ENCODE measurements at regions not wholly inside any gene's neighbourhood (a gene's known extent, or its start where the extent isn't known, plus 50 kb on each side); places are given as distances from the start of the nearest gene placed in this dataset.
"Not testable (repeated sequence)": the region's sequence is repeated elsewhere in the genome, so short reads cannot be mapped to it uniquely, and the experiment has no call there.

GRCh38 chrX:36867143-36867542, 141.0 kb upstream of the FAM47C start:
- Histone ChIP-seq H3K4me1 (ENCODE audit: control insufficient read depth, insufficient read depth, low read length) (no peaks in the 10 kb centered on the region), H3K36me3 (ENCODE audit: control insufficient read depth, insufficient read depth, low read length) (no peaks in the 10 kb centered on the region), H3K27me3 (ENCODE audit: control insufficient read depth, insufficient read depth, low read length) (no peaks in the 10 kb centered on the region), H3K9me3 (ENCODE audit: control insufficient read depth, insufficient read depth, low read length) (no peaks in the 10 kb centered on the region), H3K4me3 (ENCODE audit: low read depth, low read length) (no peak overlapping the region), H3K9ac (ENCODE audit: low read depth, low read length) (no peak overlapping the region)

- H3K9ac ChIP-seq (ENCODE audit: low read depth, low read length): no peak overlapping the region
- H3K9me3 ChIP-seq (ENCODE audit: control insufficient read depth, insufficient read depth, low read length): no peaks in the 10 kb centered on the region
- H3K4me1 ChIP-seq (ENCODE audit: control insufficient read depth, insufficient read depth, low read length): no peaks in the 10 kb centered on the region
- H3K4me3 ChIP-seq (ENCODE audit: low read depth, low read length): no peak overlapping the region
- no peaks in the 10 kb centered on the region for H3K27me3 ChIP-seq (ENCODE audit: control insufficient read depth, insufficient read depth, low read length)
- H3K36me3 ChIP-seq (ENCODE audit: control insufficient read depth, insufficient read depth, low read length): no peaks in the 10 kb centered on the region
These were observed 139.6 kb upstream of the FAM47C start for GRCh38 chrX:36868592-36868991.

GRCh38 chrX:36869457-36869856, 138.7 kb upstream of the FAM47C start:
- Histone ChIP-seq H3K36me3 (ENCODE audit: control insufficient read depth, insufficient read depth, low read length) (no peaks in the 10 kb centered on the region), H3K27me3 (ENCODE audit: control insufficient read depth, insufficient read depth, low read length) (no peaks in the 10 kb centered on the region), H3K4me1 (ENCODE audit: control insufficient read depth, insufficient read depth, low read length) (no peaks in the 10 kb centered on the region), H3K9ac (ENCODE audit: low read depth, low read length) (no peak overlapping the region), H3K4me3 (ENCODE audit: low read depth, low read length) (no peak overlapping the region), H3K9me3 (ENCODE audit: control insufficient read depth, insufficient read depth, low read length) (no peaks in the 10 kb centered on the region)

- Histone ChIP-seq H3K4me3 (ENCODE audit: low read depth, low read length) (no peak overlapping the region), H3K9me3 (ENCODE audit: control insufficient read depth, insufficient read depth, low read length) (no peaks in the 10 kb centered on the region), H3K27me3 (ENCODE audit: control insufficient read depth, insufficient read depth, low read length) (no peaks in the 10 kb centered on the region), H3K4me1 (ENCODE audit: control insufficient read depth, insufficient read depth, low read length) (no peaks in the 10 kb centered on the region), H3K36me3 (ENCODE audit: control insufficient read depth, insufficient read depth, low read length) (no peaks in the 10 kb centered on the region), H3K9ac (ENCODE audit: low read depth, low read length) (no peak overlapping the region)
These were observed 110.5 kb upstream of the FAM47C start for GRCh38 chrX:36897690-36898089.

- no peaks in the 10 kb centered on the region for H3K9me3 ChIP-seq (ENCODE audit: control insufficient read depth, insufficient read depth, low read length)
- H3K9ac ChIP-seq (ENCODE audit: low read depth, low read length): no peak overlapping the region
- no peaks in the 10 kb centered on the region for H3K4me1 ChIP-seq (ENCODE audit: control insufficient read depth, insufficient read depth, low read length)
- H3K4me3 ChIP-seq (ENCODE audit: low read depth, low read length): no peak overlapping the region
- no peaks in the 10 kb centered on the region for H3K27me3 ChIP-seq (ENCODE audit: control insufficient read depth, insufficient read depth, low read length)
- H3K36me3 ChIP-seq (ENCODE audit: control insufficient read depth, insufficient read depth, low read length): no peaks in the 10 kb centered on the region
These were observed 109.9 kb upstream of the FAM47C start for GRCh38 chrX:36898301-36898700.

- not testable (repeated sequence) for H3K4me3 ChIP-seq (ENCODE audit: low read depth, low read length); H3K9ac ChIP-seq (ENCODE audit: low read depth, low read length); H3K27me3 ChIP-seq (ENCODE audit: control insufficient read depth, insufficient read depth, low read length); H3K9me3 ChIP-seq (ENCODE audit: control insufficient read depth, insufficient read depth, low read length); H3K36me3 ChIP-seq (ENCODE audit: control insufficient read depth, insufficient read depth, low read length); H3K4me1 ChIP-seq (ENCODE audit: control insufficient read depth, insufficient read depth, low read length)
These were observed 103.6 kb upstream of the FAM47C start for GRCh38 chrX:36904561-36904960.

GRCh38 chrX:36908801-36909675, 99.1 kb upstream of the FAM47C start:
- no peak overlapping the region for H3K4me3 ChIP-seq (ENCODE audit: low read depth, low read length)
- H3K36me3 ChIP-seq (ENCODE audit: control insufficient read depth, insufficient read depth, low read length): no peaks in the 10 kb centered on the region
- no peaks in the 10 kb centered on the region for H3K4me1 ChIP-seq (ENCODE audit: control insufficient read depth, insufficient read depth, low read length)
- no peak overlapping the region for H3K9ac ChIP-seq (ENCODE audit: low read depth, low read length)
- no peaks in the 10 kb centered on the region for H3K27me3 ChIP-seq (ENCODE audit: control insufficient read depth, insufficient read depth, low read length)
- H3K9me3 ChIP-seq (ENCODE audit: control insufficient read depth, insufficient read depth, low read length): no peaks in the 10 kb centered on the region

GRCh38 chrX:36909676-36910030, 98.5 kb upstream of the FAM47C start:
- Histone ChIP-seq H3K9ac (ENCODE audit: low read depth, low read length) (no peak overlapping the region), H3K4me1 (ENCODE audit: control insufficient read depth, insufficient read depth, low read length) (no peaks in the 10 kb centered on the region), H3K4me3 (ENCODE audit: low read depth, low read length) (no peak overlapping the region), H3K9me3 (ENCODE audit: control insufficient read depth, insufficient read depth, low read length) (no peaks in the 10 kb centered on the region), H3K36me3 (ENCODE audit: control insufficient read depth, insufficient read depth, low read length) (no peaks in the 10 kb centered on the region), H3K27me3 (ENCODE audit: control insufficient read depth, insufficient read depth, low read length) (no peaks in the 10 kb centered on the region)

- no peaks in the 10 kb centered on the region for H3K9me3 ChIP-seq (ENCODE audit: control insufficient read depth, insufficient read depth, low read length)
- H3K27me3 ChIP-seq (ENCODE audit: control insufficient read depth, insufficient read depth, low read length): no peaks in the 10 kb centered on the region
- H3K4me3 ChIP-seq (ENCODE audit: low read depth, low read length): no peak overlapping the region
- H3K4me1 ChIP-seq (ENCODE audit: control insufficient read depth, insufficient read depth, low read length): no peaks in the 10 kb centered on the region
- no peak overlapping the region for H3K9ac ChIP-seq (ENCODE audit: low read depth, low read length)
- no peaks in the 10 kb centered on the region for H3K36me3 ChIP-seq (ENCODE audit: control insufficient read depth, insufficient read depth, low read length)
These were observed 94.6 kb upstream of the FAM47C start for GRCh38 chrX:36913551-36913950.

GRCh38 chrX:36916941-36917340, 91.2 kb upstream of the FAM47C start:
- H3K27me3 ChIP-seq (ENCODE audit: control insufficient read depth, insufficient read depth, low read length): no peaks in the 10 kb centered on the region
- no peaks in the 10 kb centered on the region for H3K9me3 ChIP-seq (ENCODE audit: control insufficient read depth, insufficient read depth, low read length)
- no peak overlapping the region for H3K9ac ChIP-seq (ENCODE audit: low read depth, low read length)
- H3K36me3 ChIP-seq (ENCODE audit: control insufficient read depth, insufficient read depth, low read length): no peaks in the 10 kb centered on the region
- no peaks in the 10 kb centered on the region for H3K4me1 ChIP-seq (ENCODE audit: control insufficient read depth, insufficient read depth, low read length)
- H3K4me3 ChIP-seq (ENCODE audit: low read depth, low read length): no peak overlapping the region

- no peaks in the 10 kb centered on the region for H3K9me3 ChIP-seq (ENCODE audit: control insufficient read depth, insufficient read depth, low read length)
- no peaks in the 10 kb centered on the region for H3K36me3 ChIP-seq (ENCODE audit: control insufficient read depth, insufficient read depth, low read length)
- no peaks in the 10 kb centered on the region for H3K27me3 ChIP-seq (ENCODE audit: control insufficient read depth, insufficient read depth, low read length)
- H3K4me3 ChIP-seq (ENCODE audit: low read depth, low read length): no peak overlapping the region
- H3K4me1 ChIP-seq (ENCODE audit: control insufficient read depth, insufficient read depth, low read length): no peaks in the 10 kb centered on the region
- H3K9ac ChIP-seq (ENCODE audit: low read depth, low read length): no peak overlapping the region
These were observed 80.5 kb upstream of the FAM47C start for GRCh38 chrX:36927712-36928111.

GRCh38 chrX:36930491-36930890, 77.7 kb upstream of the FAM47C start:
- Histone ChIP-seq H3K4me1 (ENCODE audit: control insufficient read depth, insufficient read depth, low read length) (no peaks in the 10 kb centered on the region), H3K9me3 (ENCODE audit: control insufficient read depth, insufficient read depth, low read length) (no peaks in the 10 kb centered on the region), H3K27me3 (ENCODE audit: control insufficient read depth, insufficient read depth, low read length) (no peaks in the 10 kb centered on the region), H3K36me3 (ENCODE audit: control insufficient read depth, insufficient read depth, low read length) (no peaks in the 10 kb centered on the region), H3K9ac (ENCODE audit: low read depth, low read length) (no peak overlapping the region), H3K4me3 (ENCODE audit: low read depth, low read length) (no peak overlapping the region)

All from iPS-15b (cell line).